Suprapubic skin (tissue), 4 donors: ENCODE measurements at regions not wholly inside any gene's neighbourhood (a gene's known extent, or its start where the extent isn't known, plus 50 kb on each side); places are given as distances from the start of the nearest gene placed in this dataset.

Experiments
- DNase-seq, 2 donors: peaks; one replicate each; pipeline ENCODE4 v3.0.0-alpha.2; 2019; ENCODE audit warnings: low spot score in 2 of 2
- H3K27ac ChIP-seq: fragments of 200-600 bp; sonication (generic); one replicate; pipeline ENCODE4 v1.5.1; 2019
- H3K27me3 ChIP-seq: fragments of 200-600 bp; sonication (generic); one replicate; pipeline ENCODE4 v1.5.1; 2019
- H3K36me3 ChIP-seq: fragments of 200-600 bp; sonication (generic); one replicate; pipeline ENCODE4 v1.5.1; 2019
- H3K4me1 ChIP-seq: fragments of 200-600 bp; sonication (generic); one replicate; pipeline ENCODE4 v1.5.1; 2019
- H3K4me3 ChIP-seq: fragments of 200-600 bp; sonication (generic); one replicate; pipeline ENCODE4 v1.5.1; 2019; ENCODE audit warnings: mild to moderate bottlenecking
- H3K9me3 ChIP-seq: fragments of 200-600 bp; sonication (generic); one replicate; pipeline ENCODE4 v1.5.1; 2019
- EP300 ChIP-seq: sonication (generic); formaldehyde crosslinking; IDR thresholded peaks from one replicate; pipeline ENCODE4 v1.6.1; 2017; ENCODE audit warnings: antibody characterized with exemption
- POLR2A ChIP-seq, 2 donors: fragments of 450-650 bp; IDR thresholded peaks; one replicate each; pipeline ENCODE4 v1.6.1; 2017; ENCODE audit warnings: antibody characterized with exemption in 2 of 2, mild to moderate bottlenecking in 2 of 2, moderate library complexity in 2 of 2
- POLR2AphosphoS5 ChIP-seq, 3 donors: sonication (generic); formaldehyde crosslinking; IDR thresholded peaks; one replicate each; pipeline ENCODE4 v1.6.1; 2017; ENCODE audit warnings: antibody characterized with exemption in 3 of 3
- WGBS: methylation state at CpG from one replicate; pipeline ENCODE4 v1.1.5; 2018; 5-methylcytosine and 5-hydroxymethylcytosine counted together
- TF ChIP-seq, protein P1 (sequence below), 2 donors: fragments of 200-600 bp in 1 of 2; fragments of 450-650 bp in 1 of 2; sonication (generic) in 1 of 2; IDR thresholded peaks; one replicate each; pipeline ENCODE4 v1.5.1; 2016 to 2019; ENCODE audit warnings: antibody characterized with exemption in 2 of 2, mild to moderate bottlenecking in 1 of 2, moderate library complexity in 1 of 2

DNA sequence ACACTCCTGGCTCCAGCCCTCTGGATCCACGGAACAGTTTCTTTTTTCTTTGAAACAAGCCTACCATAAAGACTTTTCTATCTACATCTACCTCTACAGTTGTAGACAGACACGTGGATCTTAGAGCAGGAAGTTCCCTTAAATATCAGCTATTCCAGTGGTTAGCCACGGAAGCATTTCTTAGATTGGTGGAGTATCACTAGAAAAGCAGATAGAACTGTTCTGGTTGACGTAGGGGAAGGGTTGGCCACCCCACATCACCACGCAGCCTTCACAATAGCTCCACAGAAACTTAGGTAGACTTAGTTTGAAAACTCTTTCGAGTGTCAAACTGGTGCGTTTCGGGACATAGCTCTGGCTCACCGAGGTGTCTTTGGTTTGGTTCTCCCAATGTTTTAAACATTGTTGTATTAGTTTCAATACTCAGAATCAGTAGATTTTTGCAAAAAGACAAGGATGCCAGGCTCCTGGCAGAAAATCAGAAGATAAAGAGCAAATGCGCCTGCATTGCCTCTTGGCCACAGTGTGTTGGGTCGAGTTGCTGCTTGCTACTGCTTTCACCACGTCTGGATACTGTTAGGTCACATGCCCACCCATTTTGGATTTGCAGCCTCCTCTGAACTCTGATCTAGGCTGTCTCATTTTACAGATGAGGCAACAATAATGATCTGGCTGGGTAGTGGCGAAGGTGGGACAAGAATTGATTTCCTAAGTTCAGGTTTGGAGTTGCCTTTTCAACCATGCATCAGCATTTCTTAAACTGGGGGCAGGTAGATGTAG, 71.5 kb upstream of the DTNBP1 start:
- Histone ChIP-seq H3K4me1 (no peaks in the 10 kb centered on the region), H3K27me3 (no peaks in the 10 kb centered on the region), H3K9me3 (no peaks in the 10 kb centered on the region), H3K36me3 (no peaks in the 10 kb centered on the region), H3K27ac (no peak overlapping the region), H3K4me3 (no peak overlapping the region)
- TF ChIP-seq POLR2AphosphoS5 (IDR thresholded peaks at IDR 0.05) (no peak), POLR2A (IDR thresholded peaks at IDR 0.05) (no peak), EP300 (no peak)
- TF ChIP-seq, protein P1, sequence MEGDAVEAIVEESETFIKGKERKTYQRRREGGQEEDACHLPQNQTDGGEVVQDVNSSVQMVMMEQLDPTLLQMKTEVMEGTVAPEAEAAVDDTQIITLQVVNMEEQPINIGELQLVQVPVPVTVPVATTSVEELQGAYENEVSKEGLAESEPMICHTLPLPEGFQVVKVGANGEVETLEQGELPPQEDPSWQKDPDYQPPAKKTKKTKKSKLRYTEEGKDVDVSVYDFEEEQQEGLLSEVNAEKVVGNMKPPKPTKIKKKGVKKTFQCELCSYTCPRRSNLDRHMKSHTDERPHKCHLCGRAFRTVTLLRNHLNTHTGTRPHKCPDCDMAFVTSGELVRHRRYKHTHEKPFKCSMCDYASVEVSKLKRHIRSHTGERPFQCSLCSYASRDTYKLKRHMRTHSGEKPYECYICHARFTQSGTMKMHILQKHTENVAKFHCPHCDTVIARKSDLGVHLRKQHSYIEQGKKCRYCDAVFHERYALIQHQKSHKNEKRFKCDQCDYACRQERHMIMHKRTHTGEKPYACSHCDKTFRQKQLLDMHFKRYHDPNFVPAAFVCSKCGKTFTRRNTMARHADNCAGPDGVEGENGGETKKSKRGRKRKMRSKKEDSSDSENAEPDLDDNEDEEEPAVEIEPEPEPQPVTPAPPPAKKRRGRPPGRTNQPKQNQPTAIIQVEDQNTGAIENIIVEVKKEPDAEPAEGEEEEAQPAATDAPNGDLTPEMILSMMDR (IDR thresholded peaks at IDR 0.05): no peak
- 75% methylated on average over 13 of the region's 13 CpGs for WGBS
- no peak for DNase-seq

DNA sequence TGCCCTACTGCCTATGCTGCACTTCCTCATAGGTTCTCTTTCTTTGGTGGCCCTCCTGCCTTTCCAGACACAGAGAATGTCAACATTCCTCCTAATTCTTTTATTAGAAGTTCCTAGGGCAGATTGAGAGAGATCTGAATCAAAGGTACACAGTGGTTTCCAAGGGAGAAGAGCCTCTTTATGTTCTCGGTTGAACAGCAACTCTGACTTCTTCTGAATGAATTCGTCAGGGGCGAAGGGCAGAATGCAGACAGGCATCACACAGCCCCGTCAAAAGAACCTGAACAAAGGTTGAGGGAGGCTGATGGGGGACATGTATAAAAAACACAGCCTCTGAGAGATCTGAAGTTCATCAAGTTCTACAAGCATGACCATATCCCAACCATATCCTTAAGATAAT, 68.1 kb upstream of the DTNBP1 start:
- no peaks in the 10 kb centered on the region for H3K4me1 ChIP-seq
- WGBS: 100% methylated on average over 4 of the region's 4 CpGs
- no peaks in the 10 kb centered on the region for H3K9me3 ChIP-seq
- no peak overlapping the region for H3K27ac ChIP-seq
- no peak overlapping the region for H3K4me3 ChIP-seq
- H3K27me3 ChIP-seq: no peaks in the 10 kb centered on the region
- no peaks in the 10 kb centered on the region for H3K36me3 ChIP-seq
- TF ChIP-seq POLR2AphosphoS5 (IDR thresholded peaks at IDR 0.05) (no peak), EP300 (no peak), POLR2A (IDR thresholded peaks at IDR 0.05) (no peak)
- TF ChIP-seq, protein P1 (IDR thresholded peaks at IDR 0.05): no peak
- DNase-seq: no peak

GRCh38 chr6:15730442-15730841, 67.6 kb upstream of the DTNBP1 start:
- Histone ChIP-seq H3K36me3 (no peaks in the 10 kb centered on the region), H3K27ac (no peak overlapping the region), H3K9me3 (no peaks in the 10 kb centered on the region), H3K4me1 (no peaks in the 10 kb centered on the region), H3K27me3 (no peaks in the 10 kb centered on the region), H3K4me3 (no peak overlapping the region)
- WGBS: 87% methylated on average over 4 of the region's 6 CpGs
- no peak for TF ChIP-seq POLR2AphosphoS5 (IDR thresholded peaks at IDR 0.05)
- TF ChIP-seq, protein P1 (IDR thresholded peaks at IDR 0.05): no peak
- no peak for TF ChIP-seq EP300
- TF ChIP-seq POLR2A (IDR thresholded peaks at IDR 0.05): no peak
- DNase-seq: no peak

- no peaks in the 10 kb centered on the region for H3K27me3 ChIP-seq
- H3K9me3 ChIP-seq: no peaks in the 10 kb centered on the region
- WGBS: 88% methylated on average over 2 of the region's 2 CpGs
- no peak overlapping the region for H3K27ac ChIP-seq
- H3K4me1 ChIP-seq: no peaks in the 10 kb centered on the region
- no peak for DNase-seq
- no peaks in the 10 kb centered on the region for H3K36me3 ChIP-seq
- H3K4me3 ChIP-seq: no peak overlapping the region
- TF ChIP-seq POLR2AphosphoS5 (IDR thresholded peaks at IDR 0.05): no peak
- TF ChIP-seq, protein P1 (IDR thresholded peaks at IDR 0.05): no peak
Measured at GRCh38 chr6:15722731-15723130, 59.9 kb upstream of the DTNBP1 start.

GRCh38 chr6:15716889-15717288, 54.1 kb upstream of the DTNBP1 start:
- 87% methylated on average over 2 of the region's 2 CpGs for WGBS
- Histone ChIP-seq H3K27ac (no peak overlapping the region), H3K27me3 (no peaks in the 10 kb centered on the region), H3K4me1 (no peaks in the 10 kb centered on the region), H3K9me3 (no peaks in the 10 kb centered on the region), H3K36me3 (no peaks in the 10 kb centered on the region), H3K4me3 (no peak overlapping the region)
- TF ChIP-seq POLR2AphosphoS5 (IDR thresholded peaks at IDR 0.05) (no peak), EP300 (no peak), POLR2A (IDR thresholded peaks at IDR 0.05) (no peak)
- TF ChIP-seq, protein P1 (IDR thresholded peaks at IDR 0.05): no peak
- no peak for DNase-seq
